Upper lobe of left lung (tissue), 4 donors: ENCODE measurements at regions not wholly inside any gene's neighbourhood (a gene's known extent, or its start where the extent isn't known, plus 50 kb on each side); places are given as distances from the start of the nearest gene placed in this dataset.

Experiments
- EP300 ChIP-seq, 4 donors: sonication (generic); formaldehyde crosslinking; IDR thresholded peaks; one replicate each; pipeline ENCODE4 v1.5.1; 2017; ENCODE audit warnings: antibody characterized with exemption in 4 of 4, control low read depth in 2 of 4
- TF ChIP-seq, protein P1 (sequence below), 6 experiments: fragments of 450-650 bp in 4 of 6; fragments of 200-600 bp in 2 of 6; sonication (generic) in 2 of 6; IDR thresholded peaks; one replicate each; pipeline ENCODE4 v1.5.1; 2016 to 2019; ENCODE audit warnings: antibody characterized with exemption in 6 of 6

DNA sequence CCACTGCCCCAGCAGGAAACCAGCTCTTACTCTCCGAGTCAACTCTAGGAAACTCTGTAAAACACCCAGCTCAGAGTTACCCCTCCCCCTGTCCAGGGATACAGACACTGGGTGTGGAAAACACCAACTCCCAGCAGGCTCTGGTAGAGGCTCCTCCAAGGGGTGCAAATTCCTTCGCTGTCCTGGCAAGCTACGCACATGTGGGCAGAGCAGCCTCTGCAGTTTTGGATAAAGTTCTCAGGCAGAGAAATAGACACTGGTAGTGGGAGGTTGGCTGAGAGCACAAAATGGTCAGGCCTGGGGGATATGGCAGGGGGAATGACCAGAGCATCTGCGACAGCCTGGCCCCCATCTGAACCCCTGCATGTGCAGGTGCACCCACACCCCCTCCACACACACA lies 146.9 kb upstream of the SDK2 start:
- TF ChIP-seq, protein P1, sequence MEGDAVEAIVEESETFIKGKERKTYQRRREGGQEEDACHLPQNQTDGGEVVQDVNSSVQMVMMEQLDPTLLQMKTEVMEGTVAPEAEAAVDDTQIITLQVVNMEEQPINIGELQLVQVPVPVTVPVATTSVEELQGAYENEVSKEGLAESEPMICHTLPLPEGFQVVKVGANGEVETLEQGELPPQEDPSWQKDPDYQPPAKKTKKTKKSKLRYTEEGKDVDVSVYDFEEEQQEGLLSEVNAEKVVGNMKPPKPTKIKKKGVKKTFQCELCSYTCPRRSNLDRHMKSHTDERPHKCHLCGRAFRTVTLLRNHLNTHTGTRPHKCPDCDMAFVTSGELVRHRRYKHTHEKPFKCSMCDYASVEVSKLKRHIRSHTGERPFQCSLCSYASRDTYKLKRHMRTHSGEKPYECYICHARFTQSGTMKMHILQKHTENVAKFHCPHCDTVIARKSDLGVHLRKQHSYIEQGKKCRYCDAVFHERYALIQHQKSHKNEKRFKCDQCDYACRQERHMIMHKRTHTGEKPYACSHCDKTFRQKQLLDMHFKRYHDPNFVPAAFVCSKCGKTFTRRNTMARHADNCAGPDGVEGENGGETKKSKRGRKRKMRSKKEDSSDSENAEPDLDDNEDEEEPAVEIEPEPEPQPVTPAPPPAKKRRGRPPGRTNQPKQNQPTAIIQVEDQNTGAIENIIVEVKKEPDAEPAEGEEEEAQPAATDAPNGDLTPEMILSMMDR (IDR thresholded peaks at IDR 0.05) = no peak
- TF ChIP-seq EP300 (IDR thresholded peaks at IDR 0.05) = no peak
